Stimulated activated naive B cell treated with anti-CD40 and anti-IgM and Interleukin-4, amounts not matched to agents 10 μg/mL and 1 μg/mL and 100 μg/mL, for 72 hours (primary cell): ENCODE measurements at regions not wholly inside any gene's neighbourhood (a gene's known extent, or its start where the extent isn't known, plus 50 kb on each side); places are given as distances from the start of the nearest gene placed in this dataset.

ENCODE experiments used
- ATAC-seq, 2 donors: fragments of 150-1000 bp; cut with Tn5 transposase; replicated peaks; 2 replicates each; pipeline ENCODE4 v1.10.0; 2021; ENCODE audit warnings: moderate library complexity in 1 of 2
- DNase-seq: peaks from one replicate; pipeline ENCODE4 v3.0.0; 2021
- H3K27ac Mint-ChIP-seq: one replicate; pipeline ENCODE4 v1.8.0; 2022; ENCODE audit warnings: mild to moderate bottlenecking, mixed read lengths
- H3K27me3 Mint-ChIP-seq, 2 donors: one replicate each; pipeline ENCODE4 v1.8.0; 2022; ENCODE audit warnings: mixed read lengths in 2 of 2
- H3K36me3 Mint-ChIP-seq, 2 donors: one replicate each; pipeline ENCODE4 v1.8.0; 2022; ENCODE audit warnings: mixed read lengths in 2 of 2, mild to moderate bottlenecking in 1 of 2
- H3K4me1 Mint-ChIP-seq, 2 donors: one replicate each; pipeline ENCODE4 v1.8.0; 2022; ENCODE audit warnings: mixed read lengths in 2 of 2, mild to moderate bottlenecking in 1 of 2
- H3K4me3 Mint-ChIP-seq, 2 donors: one replicate each; pipeline ENCODE4 v1.8.0; 2022; ENCODE audit warnings: mild to moderate bottlenecking in 2 of 2, mixed read lengths in 2 of 2, moderate library complexity in 1 of 2
- H3K9me3 Mint-ChIP-seq, 2 donors: one replicate each; pipeline ENCODE4 v1.8.0; 2022; ENCODE audit warnings: mixed read lengths in 2 of 2, mild to moderate bottlenecking in 1 of 2

GRCh38 chr2:238994432-238994831 lies 146.5 kb downstream of the TWIST2 start:
- no peak for DNase-seq
- no peak for ATAC-seq
- Mint-ChIP-seq H3K4me3 (no peak overlapping the region), H3K27ac (no peak overlapping the region), H3K36me3 (no peaks in the 10 kb centered on the region), H3K4me1 (no peaks in the 10 kb centered on the region), H3K27me3 (peaks cover 7 to 9% of the 10 kb centered on the region in 2 donors), H3K9me3 (peaks cover 4 to 13% of the 10 kb centered on the region in 2 donors)

GRCh38 chr2:238994876-238995275 lies 147.0 kb downstream of the TWIST2 start:
- ATAC-seq (no peak), DNase-seq (no peak)
- no peaks in the 10 kb centered on the region for H3K4me1 Mint-ChIP-seq
- no peaks in the 10 kb centered on the region for H3K36me3 Mint-ChIP-seq
- no peak overlapping the region for H3K4me3 Mint-ChIP-seq
- no peak overlapping the region for H3K27ac Mint-ChIP-seq
- peaks cover 7 to 9% of the 10 kb centered on the region in 2 donors for H3K27me3 Mint-ChIP-seq
- peaks cover 4 to 13% of the 10 kb centered on the region in 2 donors for H3K9me3 Mint-ChIP-seq

- Mint-ChIP-seq H3K27me3 (peaks cover 7 to 9% of the 10 kb centered on the region in 2 donors), H3K36me3 (no peaks in the 10 kb centered on the region), H3K4me1 (no peaks in the 10 kb centered on the region), H3K4me3 (no peak overlapping the region), H3K27ac (no peak overlapping the region), H3K9me3 (peaks cover 4 to 13% of the 10 kb centered on the region in 2 donors)
- DNase-seq (no peak), ATAC-seq (no peak)
These were observed 147.7 kb downstream of the TWIST2 start for GRCh38 chr2:238995634-238996033.

- DNase-seq (no peak), ATAC-seq (no peak)
- Mint-ChIP-seq H3K4me3 (no peak overlapping the region), H3K36me3 (no peaks in the 10 kb centered on the region), H3K4me1 (no peaks in the 10 kb centered on the region), H3K9me3 (peaks cover 7 to 15% of the 10 kb centered on the region in 2 donors), H3K27me3 (peaks cover 5 to 7% of the 10 kb centered on the region in 2 donors), H3K27ac (no peak overlapping the region)
These were observed 148.6 kb downstream of the TWIST2 start for GRCh38 chr2:238996331-238997136.

GRCh38 chr2:238997137-238997390 lies 149.2 kb downstream of the TWIST2 start:
- no peak for DNase-seq
- Mint-ChIP-seq H3K36me3 (no peaks in the 10 kb centered on the region), H3K27ac (no peak overlapping the region), H3K27me3 (peaks cover 4 to 7% of the 10 kb centered on the region in 2 donors), H3K4me1 (no peaks in the 10 kb centered on the region), H3K9me3 (peaks cover 11 to 20% of the 10 kb centered on the region in 2 donors), H3K4me3 (no peak overlapping the region)
- ATAC-seq, result no peak

GRCh38 chr2:238997684-238998083 lies 149.8 kb downstream of the TWIST2 start:
- Mint-ChIP-seq H3K27me3 (peaks cover 4 to 10% of the 10 kb centered on the region in 2 donors), H3K36me3 (no peaks in the 10 kb centered on the region), H3K27ac (no peak overlapping the region), H3K9me3 (peaks cover 13 to 26% of the 10 kb centered on the region in 2 donors), H3K4me1 (no peaks in the 10 kb centered on the region), H3K4me3 (no peak overlapping the region)
- ATAC-seq, result no peak
- no peak for DNase-seq
